Vagina (tissue), 2 donors: ENCODE measurements at regions not wholly inside any gene's neighbourhood (a gene's known extent, or its start where the extent isn't known, plus 50 kb on each side); places are given as distances from the start of the nearest gene placed in this dataset.

Experiments
- CTCF ChIP-seq, 3 experiments: fragments of 450-650 bp in 2 of 3; fragments of 200-600 bp in 1 of 3; sonication (generic) in 1 of 3; IDR thresholded peaks; one replicate each; pipeline ENCODE4 v1.5.1; 2017 to 2019; ENCODE audit warnings: antibody characterized with exemption in 3 of 3, mild to moderate bottlenecking in 2 of 3, moderate library complexity in 2 of 3
- POLR2A ChIP-seq, 2 donors: fragments of 450-650 bp; IDR thresholded peaks; one replicate each; pipeline ENCODE4 v1.6.1; 2017; ENCODE audit warnings: antibody characterized with exemption in 2 of 2, mild to moderate bottlenecking in 2 of 2, moderate library complexity in 2 of 2
- POLR2AphosphoS5 ChIP-seq, 2 donors: sonication (generic); formaldehyde crosslinking; IDR thresholded peaks; one replicate each; pipeline ENCODE4 v1.9.0; 2017; ENCODE audit warnings: antibody characterized with exemption in 2 of 2, mild to moderate bottlenecking in 2 of 2, low read depth in 1 of 2; ENCODE audit not compliant: insufficient read depth in 1 of 2

GRCh38 chr10:44177610-44178009 lies 207.3 kb downstream of the CXCL12 start:
- TF ChIP-seq POLR2A (IDR thresholded peaks at IDR 0.05) (no peak), CTCF (IDR thresholded peaks at IDR 0.05) (no peak), POLR2AphosphoS5 (IDR thresholded peaks at IDR 0.05; ENCODE audit: insufficient read depth in 1 of 2, low read depth in 1 of 2) (no peak)
